ENCODE measurements at regions not wholly inside any gene's neighbourhood (a gene's known extent, or its start where the extent isn't known, plus 50 kb on each side); places are given as distances from the start of the nearest gene placed in this dataset.
"Not testable (repeated sequence)": the region's sequence is repeated elsewhere in the genome, so short reads cannot be mapped to it uniquely, and the experiment has no call there.

- Histone ChIP-seq H2AFZ (ENCODE audit: low read length) (no peak overlapping the region), H3K4me1 (ENCODE audit: low read length) (no peaks in the 10 kb centered on the region), H4K20me1 (ENCODE audit: insufficient read depth, low read length) (no peaks in the 10 kb centered on the region), H3K36me3 (replicated peaks; ENCODE audit: insufficient read depth, low read length) (no peaks in the 10 kb centered on the region), H3F3A (ENCODE audit: insufficient read depth, low read length) (no peaks in the 10 kb centered on the region), H3K79me2 (ENCODE audit: low read length) (no peaks in the 10 kb centered on the region), H3K9me3 (replicated peaks; ENCODE audit: insufficient read depth, low read length) (no peaks in the 10 kb centered on the region; the same call in 1 of the 2 replicates), H3K27ac (ENCODE audit: low read length) (no peak overlapping the region), H3K9ac (ENCODE audit: low read length) (no peak overlapping the region), H3K27me3 (replicated peaks; ENCODE audit: insufficient read depth, low read length) (no peaks in the 10 kb centered on the region), H3K4me2 (ENCODE audit: low read depth, low read length) (no peak overlapping the region), H3K4me3 (ENCODE audit: low read length) (no peak overlapping the region), H3K9me2 (replicated peaks; ENCODE audit: insufficient read depth, low read length) (no peaks in the 10 kb centered on the region)
- DNase-seq, result no peak
- TF ChIP-seq EZH2 (optimal IDR thresholded peaks at IDR 0.05; ENCODE audit: low read depth, low read length), result no peak
- no peak for TF ChIP-seq CTCF (IDR thresholded peaks at IDR 0.05; ENCODE audit: low read length)
- no peak for TF ChIP-seq EZH2phosphoT487 (IDR thresholded peaks at IDR 0.05; ENCODE audit: low read length)
Observed at GRCh38 chr4:66482186-66482585, 811.9 kb upstream of the EPHA5 start.

- no peaks in the 10 kb centered on the region for H3K79me2 ChIP-seq (ENCODE audit: low read length)
- H3K27ac ChIP-seq (ENCODE audit: low read length), result no peak overlapping the region
- H3K4me2 ChIP-seq (ENCODE audit: low read depth, low read length), result no peak overlapping the region
- no peak overlapping the region for H3K4me3 ChIP-seq (ENCODE audit: low read length)
- no peak for DNase-seq
- H3K4me1 ChIP-seq (ENCODE audit: low read length), result no peaks in the 10 kb centered on the region
- no peak overlapping the region for H3K9ac ChIP-seq (ENCODE audit: low read length)
- no peaks in the 10 kb centered on the region for H3F3A ChIP-seq (ENCODE audit: insufficient read depth, low read length)
- no peaks in the 10 kb centered on the region for H3K9me2 ChIP-seq (replicated peaks; ENCODE audit: insufficient read depth, low read length)
- H3K36me3 ChIP-seq (replicated peaks; ENCODE audit: insufficient read depth, low read length), result no peaks in the 10 kb centered on the region
- no peak overlapping the region for H2AFZ ChIP-seq (ENCODE audit: low read length)
- H3K27me3 ChIP-seq (replicated peaks; ENCODE audit: insufficient read depth, low read length), result no peaks in the 10 kb centered on the region
- TF ChIP-seq CTCF (IDR thresholded peaks at IDR 0.05; ENCODE audit: low read length), result no peak
- TF ChIP-seq EZH2phosphoT487 (IDR thresholded peaks at IDR 0.05; ENCODE audit: low read length), result no peak
- TF ChIP-seq EZH2 (optimal IDR thresholded peaks at IDR 0.05; ENCODE audit: low read depth, low read length), result no peak
- H3K9me3 ChIP-seq (replicated peaks; ENCODE audit: insufficient read depth, low read length), result no peaks in the 10 kb centered on the region; the same call in 1 of the 2 replicates
- H4K20me1 ChIP-seq (ENCODE audit: insufficient read depth, low read length), result no peaks in the 10 kb centered on the region
Observed at GRCh38 chr4:66475596-66475995, 805.3 kb upstream of the EPHA5 start.

- no peak overlapping the region for H3K27ac ChIP-seq (ENCODE audit: low read length)
- H4K20me1 ChIP-seq (ENCODE audit: insufficient read depth, low read length), result no peaks in the 10 kb centered on the region
- H3K9me3 ChIP-seq (replicated peaks; ENCODE audit: insufficient read depth, low read length), result no peaks in the 10 kb centered on the region
- H3F3A ChIP-seq (ENCODE audit: insufficient read depth, low read length), result no peaks in the 10 kb centered on the region
- no peak for TF ChIP-seq EZH2 (optimal IDR thresholded peaks at IDR 0.05; ENCODE audit: low read depth, low read length)
- TF ChIP-seq EZH2phosphoT487 (IDR thresholded peaks at IDR 0.05; ENCODE audit: low read length), result no peak
- TF ChIP-seq CTCF (IDR thresholded peaks at IDR 0.05; ENCODE audit: low read length), result no peak
- H3K79me2 ChIP-seq (ENCODE audit: low read length), result no peaks in the 10 kb centered on the region
- H3K27me3 ChIP-seq (replicated peaks; ENCODE audit: insufficient read depth, low read length), result no peaks in the 10 kb centered on the region
- H3K9ac ChIP-seq (ENCODE audit: low read length), result no peak overlapping the region
- H3K9me2 ChIP-seq (replicated peaks; ENCODE audit: insufficient read depth, low read length), result no peaks in the 10 kb centered on the region
- no peaks in the 10 kb centered on the region for H3K36me3 ChIP-seq (replicated peaks; ENCODE audit: insufficient read depth, low read length)
- H3K4me3 ChIP-seq (ENCODE audit: low read length), result no peak overlapping the region
- H3K4me1 ChIP-seq (ENCODE audit: low read length), result no peaks in the 10 kb centered on the region
- H2AFZ ChIP-seq (ENCODE audit: low read length), result no peak overlapping the region
- no peak overlapping the region for H3K4me2 ChIP-seq (ENCODE audit: low read depth, low read length)
- DNase-seq, result no peak
Observed at GRCh38 chr4:66465111-66465510, 794.8 kb upstream of the EPHA5 start.

GRCh38 chr4:66462890-66463289, 792.6 kb upstream of the EPHA5 start:
- H3K9me2 ChIP-seq (replicated peaks; ENCODE audit: insufficient read depth, low read length); H2AFZ ChIP-seq (ENCODE audit: low read length): not testable (repeated sequence)

More at GRCh38 chr4:66462890-66463289, 792.6 kb upstream of the EPHA5 start:
- H3K4me2 ChIP-seq (ENCODE audit: low read depth, low read length); H3K4me1 ChIP-seq (ENCODE audit: low read length); H3K4me3 ChIP-seq (ENCODE audit: low read length); H3K9ac ChIP-seq (ENCODE audit: low read length); H4K20me1 ChIP-seq (ENCODE audit: insufficient read depth, low read length); H3K36me3 ChIP-seq (replicated peaks; ENCODE audit: insufficient read depth, low read length); H3F3A ChIP-seq (ENCODE audit: insufficient read depth, low read length); H3K27me3 ChIP-seq (replicated peaks; ENCODE audit: insufficient read depth, low read length); H3K79me2 ChIP-seq (ENCODE audit: low read length); DNase-seq; H3K9me3 ChIP-seq (replicated peaks; ENCODE audit: insufficient read depth, low read length); H3K27ac ChIP-seq (ENCODE audit: low read length): not testable (repeated sequence)

All from MM.1S (cell line).